ENCODE measurements at regions not wholly inside any gene's neighbourhood (a gene's known extent, or its start where the extent isn't known, plus 50 kb on each side); places are given as distances from the start of the nearest gene placed in this dataset.

DNA sequence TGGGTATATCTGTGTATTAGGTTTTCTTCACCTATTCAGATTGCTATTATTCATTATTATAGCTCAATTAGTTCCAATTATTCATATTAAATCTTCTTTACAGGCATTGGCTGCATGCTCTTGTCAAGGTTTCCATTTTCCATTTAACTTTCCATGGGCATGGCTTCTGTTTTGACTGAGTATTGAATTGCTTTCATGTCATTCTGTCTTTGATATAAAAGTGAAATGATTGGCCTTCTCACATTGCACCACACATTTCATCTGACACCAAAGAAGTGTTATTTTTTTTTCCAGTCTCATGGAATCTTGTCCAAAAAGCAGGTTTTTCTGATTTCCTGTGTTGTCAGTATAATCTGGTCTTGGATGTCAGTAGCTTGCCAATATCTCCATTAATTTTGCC, 1244.3 kb downstream of the RAPGEF2 start:
- no TSS peak for BruUV-seq (replicated peaks)
- intact Hi-C loops (cut with micrococcal nuclease; ENCODE audit: unreplicated experiment) = no loop called here
- ChIA-PET SMC1A (ENCODE audit: uncharacterized antibody, unreplicated experiment) (no interaction called here), CTCF (no interaction called here), RAD21 (ENCODE audit: unreplicated experiment) (no interaction called here), POLR2A (no interaction called here)
- no peak for DNase-seq (ENCODE audit: low read depth, low spot score)
- Histone ChIP-seq H3K4me1 (ENCODE audit: control insufficient read depth, insufficient read depth, low read length) (no peaks in the 10 kb centered on the region), H3K4me2 (ENCODE audit: control insufficient read depth, insufficient read depth) (no peak overlapping the region), H3K27me3 (replicated peaks in 1 of 2; ENCODE audit: control insufficient read depth in 2 of 2, insufficient read depth in 2 of 2, low read length in 1 of 2) (no peaks in the 10 kb centered on the region), H3K27ac (ENCODE audit: control insufficient read depth, insufficient read depth) (no peak overlapping the region), H4K20me1 (ENCODE audit: control insufficient read depth, insufficient read depth) (no peaks in the 10 kb centered on the region), H3K9ac (ENCODE audit: control insufficient read depth, insufficient read depth, low read length) (no peak overlapping the region), H3K9me3 (replicated peaks; ENCODE audit: control insufficient read depth, insufficient read depth, low read length) (no peaks in the 10 kb centered on the region), H3K36me3 (ENCODE audit: control insufficient read depth in 2 of 2, insufficient read depth in 2 of 2, low read length in 1 of 2) (no peaks in the 10 kb centered on the region), H2AFZ (ENCODE audit: control insufficient read depth, low read depth, low read length) (no peak overlapping the region), H3K79me2 (ENCODE audit: control insufficient read depth, insufficient read depth, low read length) (no peaks in the 10 kb centered on the region), H3K4me3 (no peak overlapping the region)
- FAIRE-seq = no peak
- ATAC-seq = no peak
- in situ Hi-C loops (cut with MboI) = no loop called here
- no peak for TF ChIP-seq SREBF1 (IDR thresholded peaks at IDR 0.05; ENCODE audit: low read length)
- TF ChIP-seq, protein P1, sequence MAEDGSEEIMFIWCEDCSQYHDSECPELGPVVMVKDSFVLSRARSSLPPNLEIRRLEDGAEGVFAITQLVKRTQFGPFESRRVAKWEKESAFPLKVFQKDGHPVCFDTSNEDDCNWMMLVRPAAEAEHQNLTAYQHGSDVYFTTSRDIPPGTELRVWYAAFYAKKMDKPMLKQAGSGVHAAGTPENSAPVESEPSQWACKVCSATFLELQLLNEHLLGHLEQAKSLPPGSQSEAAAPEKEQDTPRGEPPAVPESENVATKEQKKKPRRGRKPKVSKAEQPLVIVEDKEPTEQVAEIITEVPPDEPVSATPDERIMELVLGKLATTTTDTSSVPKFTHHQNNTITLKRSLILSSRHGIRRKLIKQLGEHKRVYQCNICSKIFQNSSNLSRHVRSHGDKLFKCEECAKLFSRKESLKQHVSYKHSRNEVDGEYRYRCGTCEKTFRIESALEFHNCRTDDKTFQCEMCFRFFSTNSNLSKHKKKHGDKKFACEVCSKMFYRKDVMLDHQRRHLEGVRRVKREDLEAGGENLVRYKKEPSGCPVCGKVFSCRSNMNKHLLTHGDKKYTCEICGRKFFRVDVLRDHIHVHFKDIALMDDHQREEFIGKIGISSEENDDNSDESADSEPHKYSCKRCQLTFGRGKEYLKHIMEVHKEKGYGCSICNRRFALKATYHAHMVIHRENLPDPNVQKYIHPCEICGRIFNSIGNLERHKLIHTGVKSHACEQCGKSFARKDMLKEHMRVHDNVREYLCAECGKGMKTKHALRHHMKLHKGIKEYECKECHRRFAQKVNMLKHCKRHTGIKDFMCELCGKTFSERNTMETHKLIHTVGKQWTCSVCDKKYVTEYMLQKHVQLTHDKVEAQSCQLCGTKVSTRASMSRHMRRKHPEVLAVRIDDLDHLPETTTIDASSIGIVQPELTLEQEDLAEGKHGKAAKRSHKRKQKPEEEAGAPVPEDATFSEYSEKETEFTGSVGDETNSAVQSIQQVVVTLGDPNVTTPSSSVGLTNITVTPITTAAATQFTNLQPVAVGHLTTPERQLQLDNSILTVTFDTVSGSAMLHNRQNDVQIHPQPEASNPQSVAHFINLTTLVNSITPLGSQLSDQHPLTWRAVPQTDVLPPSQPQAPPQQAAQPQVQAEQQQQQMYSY (CRISPR knock-in tag; IDR thresholded peaks at IDR 0.05) = no peak
- no peak for TF ChIP-seq ZZZ3 (IDR thresholded peaks at IDR 0.05; ENCODE audit: control insufficient read depth, insufficient read length, low read depth)
- TF ChIP-seq ZNF24 (IDR thresholded peaks at IDR 0.05) = no peak
- TF ChIP-seq, protein P2, sequence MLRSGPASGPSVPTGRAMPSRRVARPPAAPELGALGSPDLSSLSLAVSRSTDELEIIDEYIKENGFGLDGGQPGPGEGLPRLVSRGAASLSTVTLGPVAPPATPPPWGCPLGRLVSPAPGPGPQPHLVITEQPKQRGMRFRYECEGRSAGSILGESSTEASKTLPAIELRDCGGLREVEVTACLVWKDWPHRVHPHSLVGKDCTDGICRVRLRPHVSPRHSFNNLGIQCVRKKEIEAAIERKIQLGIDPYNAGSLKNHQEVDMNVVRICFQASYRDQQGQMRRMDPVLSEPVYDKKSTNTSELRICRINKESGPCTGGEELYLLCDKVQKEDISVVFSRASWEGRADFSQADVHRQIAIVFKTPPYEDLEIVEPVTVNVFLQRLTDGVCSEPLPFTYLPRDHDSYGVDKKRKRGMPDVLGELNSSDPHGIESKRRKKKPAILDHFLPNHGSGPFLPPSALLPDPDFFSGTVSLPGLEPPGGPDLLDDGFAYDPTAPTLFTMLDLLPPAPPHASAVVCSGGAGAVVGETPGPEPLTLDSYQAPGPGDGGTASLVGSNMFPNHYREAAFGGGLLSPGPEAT (IDR thresholded peaks at IDR 0.05; ENCODE audit: low read depth) = no peak
- TF ChIP-seq NFXL1 (IDR thresholded peaks at IDR 0.05; ENCODE audit: borderline replicate concordance) = no peak
- no peak for TF ChIP-seq SMARCA5 (IDR thresholded peaks at IDR 0.05)
- TF ChIP-seq JUNB (IDR thresholded peaks at IDR 0.05) = no peak
- TF ChIP-seq, protein P3, sequence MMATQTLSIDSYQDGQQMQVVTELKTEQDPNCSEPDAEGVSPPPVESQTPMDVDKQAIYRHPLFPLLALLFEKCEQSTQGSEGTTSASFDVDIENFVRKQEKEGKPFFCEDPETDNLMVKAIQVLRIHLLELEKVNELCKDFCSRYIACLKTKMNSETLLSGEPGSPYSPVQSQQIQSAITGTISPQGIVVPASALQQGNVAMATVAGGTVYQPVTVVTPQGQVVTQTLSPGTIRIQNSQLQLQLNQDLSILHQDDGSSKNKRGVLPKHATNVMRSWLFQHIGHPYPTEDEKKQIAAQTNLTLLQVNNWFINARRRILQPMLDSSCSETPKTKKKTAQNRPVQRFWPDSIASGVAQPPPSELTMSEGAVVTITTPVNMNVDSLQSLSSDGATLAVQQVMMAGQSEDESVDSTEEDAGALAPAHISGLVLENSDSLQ (IDR thresholded peaks at IDR 0.05) = no peak
- TF ChIP-seq CHD1 (IDR thresholded peaks at IDR 0.05; ENCODE audit: low read depth, low read length) = no peak
- no peak for TF ChIP-seq STAT1 (conservative IDR thresholded peaks at IDR 0.05)
- no peak for TF ChIP-seq PAX8 (IDR thresholded peaks at IDR 0.05)
